ENCODE measurements at regions not wholly inside any gene's neighbourhood (a gene's known extent, or its start where the extent isn't known, plus 50 kb on each side); places are given as distances from the start of the nearest gene placed in this dataset.
"Not testable (repeated sequence)": the region's sequence is repeated elsewhere in the genome, so short reads cannot be mapped to it uniquely, and the experiment has no call there.

- no peaks in the 10 kb centered on the region for H3K4me1 Mint-ChIP-seq
- H3K27ac Mint-ChIP-seq, result no peak overlapping the region
- H3K27me3 Mint-ChIP-seq, result no peaks in the 10 kb centered on the region
- H3K36me3 Mint-ChIP-seq, result no peaks in the 10 kb centered on the region
- peaks cover 23 to 25% of the 10 kb centered on the region in 2 donors for H3K9me3 Mint-ChIP-seq
- H3K4me3 Mint-ChIP-seq, result no peak overlapping the region
- no peak for DNase-seq
- no peak for ATAC-seq (replicated peaks)
Measured at GRCh38 chr6:91886183-91886795, 1299.4 kb upstream of the MAP3K7 start.

- not testable (repeated sequence) for H3K4me1 Mint-ChIP-seq; H3K36me3 Mint-ChIP-seq; H3K4me3 Mint-ChIP-seq; H3K27me3 Mint-ChIP-seq; H3K27ac Mint-ChIP-seq; ATAC-seq (replicated peaks); DNase-seq
- peaks cover 14 to 16% of the 10 kb centered on the region in 2 donors for H3K9me3 Mint-ChIP-seq
Measured at GRCh38 chr6:91881791-91882190, 1294.9 kb upstream of the MAP3K7 start.

GRCh38 chr6:91879386-91879995, 1292.6 kb upstream of the MAP3K7 start:
- DNase-seq (no peak), ATAC-seq (replicated peaks) (no peak)
- Mint-ChIP-seq H3K27me3 (no peaks in the 10 kb centered on the region), H3K4me1 (no peaks in the 10 kb centered on the region), H3K4me3 (no peak overlapping the region), H3K9me3 (peaks cover 5 to 7% of the 10 kb centered on the region in 2 donors), H3K27ac (no peak overlapping the region), H3K36me3 (no peaks in the 10 kb centered on the region)

- DNase-seq, result no peak
- Mint-ChIP-seq H3K4me3 (no peak overlapping the region), H3K4me1 (no peaks in the 10 kb centered on the region), H3K9me3 (peaks cover 0 to 4% of the 10 kb centered on the region in 2 donors), H3K27ac (no peak overlapping the region), H3K27me3 (no peaks in the 10 kb centered on the region), H3K36me3 (no peaks in the 10 kb centered on the region)
- no peak for ATAC-seq (replicated peaks)
Measured at GRCh38 chr6:91877994-91878393, 1291.1 kb upstream of the MAP3K7 start.

- Mint-ChIP-seq H3K9me3 (peaks cover 0 to 2% of the 10 kb centered on the region in 2 donors), H3K4me1 (no peaks in the 10 kb centered on the region), H3K27me3 (no peaks in the 10 kb centered on the region), H3K36me3 (no peaks in the 10 kb centered on the region), H3K27ac (no peak overlapping the region), H3K4me3 (no peak overlapping the region)
- ATAC-seq (replicated peaks) (no peak), DNase-seq (no peak)
Measured at GRCh38 chr6:91874971-91875370, 1288.1 kb upstream of the MAP3K7 start.

- Mint-ChIP-seq H3K4me1 (no peaks in the 10 kb centered on the region), H3K27me3 (no peaks in the 10 kb centered on the region)
- ATAC-seq (replicated peaks), result no peak
Measured at GRCh38 chr6:91868539-91869202, 1281.8 kb upstream of the MAP3K7 start.

GRCh38 chr6:91865889-91866288, 1279.0 kb upstream of the MAP3K7 start:
- Mint-ChIP-seq H3K4me1 (no peaks in the 10 kb centered on the region), H3K27ac (no peak overlapping the region), H3K4me3 (no peak overlapping the region), H3K9me3 (no peaks in the 10 kb centered on the region), H3K36me3 (no peaks in the 10 kb centered on the region), H3K27me3 (no peaks in the 10 kb centered on the region)
- DNase-seq (no peak), ATAC-seq (replicated peaks) (no peak)

More at GRCh38 chr6:91868539-91869202, 1281.8 kb upstream of the MAP3K7 start:
- Mint-ChIP-seq H3K27ac (no peak overlapping the region), H3K4me3 (no peak overlapping the region), H3K9me3 (no peaks in the 10 kb centered on the region), H3K36me3 (no peaks in the 10 kb centered on the region)
- no peak for DNase-seq

- DNase-seq (no peak), ATAC-seq (replicated peaks) (no peak)
- no peak overlapping the region for H3K4me3 Mint-ChIP-seq
- H3K27me3 Mint-ChIP-seq, result no peaks in the 10 kb centered on the region
- no peak overlapping the region for H3K27ac Mint-ChIP-seq
- H3K36me3 Mint-ChIP-seq, result no peaks in the 10 kb centered on the region
- no peaks in the 10 kb centered on the region for H3K9me3 Mint-ChIP-seq
- H3K4me1 Mint-ChIP-seq, result no peaks in the 10 kb centered on the region
Measured at GRCh38 chr6:91864911-91865310, 1278.0 kb upstream of the MAP3K7 start.

- Mint-ChIP-seq H3K27ac (no peak overlapping the region), H3K27me3 (no peaks in the 10 kb centered on the region), H3K4me1 (no peaks in the 10 kb centered on the region), H3K9me3 (no peaks in the 10 kb centered on the region), H3K4me3 (no peak overlapping the region), H3K36me3 (no peaks in the 10 kb centered on the region)
- DNase-seq, result no peak
- ATAC-seq (replicated peaks), result no peak
Measured at GRCh38 chr6:91860541-91861335, 1273.9 kb upstream of the MAP3K7 start.

- H3K27me3 Mint-ChIP-seq, result no peaks in the 10 kb centered on the region
- no peak overlapping the region for H3K4me3 Mint-ChIP-seq
- H3K36me3 Mint-ChIP-seq, result no peaks in the 10 kb centered on the region
- ATAC-seq (replicated peaks) (no peak), DNase-seq (no peak)
- peaks cover 2 to 7% of the 10 kb centered on the region in 2 donors for H3K9me3 Mint-ChIP-seq
- no peaks in the 10 kb centered on the region for H3K4me1 Mint-ChIP-seq
- H3K27ac Mint-ChIP-seq, result no peak overlapping the region
Measured at GRCh38 chr6:91852252-91852651, 1265.4 kb upstream of the MAP3K7 start.

GRCh38 chr6:91834813-91835212, 1247.9 kb upstream of the MAP3K7 start:
- H3K9me3 Mint-ChIP-seq, result peaks cover 0 to 3% of the 10 kb centered on the region in 2 donors
- H3K4me1 Mint-ChIP-seq, result no peaks in the 10 kb centered on the region

GRCh38 chr6:91827151-91827550, 1240.3 kb upstream of the MAP3K7 start:
- ATAC-seq (replicated peaks), result no peak
- H3K9me3 Mint-ChIP-seq, result no peaks in the 10 kb centered on the region
- H3K4me3 Mint-ChIP-seq, result no peak overlapping the region
- DNase-seq, result no peak
- no peaks in the 10 kb centered on the region for H3K4me1 Mint-ChIP-seq
- H3K27me3 Mint-ChIP-seq, result no peaks in the 10 kb centered on the region
- H3K36me3 Mint-ChIP-seq, result no peaks in the 10 kb centered on the region
- no peak overlapping the region for H3K27ac Mint-ChIP-seq

More at GRCh38 chr6:91834813-91835212, 1247.9 kb upstream of the MAP3K7 start:
- Mint-ChIP-seq H3K36me3 (no peaks in the 10 kb centered on the region), H3K27ac (no peak overlapping the region), H3K4me3 (no peak overlapping the region), H3K27me3 (no peaks in the 10 kb centered on the region)
- ATAC-seq (replicated peaks), result no peak
- DNase-seq, result no peak

- H3K4me3 Mint-ChIP-seq, result no peak overlapping the region
- no peaks in the 10 kb centered on the region for H3K4me1 Mint-ChIP-seq
- H3K27ac Mint-ChIP-seq, result no peak overlapping the region
- DNase-seq (no peak), ATAC-seq (replicated peaks) (no peak)
- no peaks in the 10 kb centered on the region for H3K36me3 Mint-ChIP-seq
- no peaks in the 10 kb centered on the region for H3K9me3 Mint-ChIP-seq
- H3K27me3 Mint-ChIP-seq, result no peaks in the 10 kb centered on the region
Measured at GRCh38 chr6:91826128-91826527, 1239.3 kb upstream of the MAP3K7 start.

- no peaks in the 10 kb centered on the region for H3K27me3 Mint-ChIP-seq
- no peaks in the 10 kb centered on the region for H3K4me1 Mint-ChIP-seq
- H3K36me3 Mint-ChIP-seq, result no peaks in the 10 kb centered on the region
- H3K9me3 Mint-ChIP-seq, result no peaks in the 10 kb centered on the region
- H3K4me3 Mint-ChIP-seq, result no peak overlapping the region
- H3K27ac Mint-ChIP-seq, result no peak overlapping the region
- DNase-seq, result no peak
- ATAC-seq (replicated peaks), result no peak
Measured at GRCh38 chr6:91824331-91824730, 1237.5 kb upstream of the MAP3K7 start.
